GM12873 (cell line): ENCODE measurements at regions not wholly inside any gene's neighbourhood (a gene's known extent, or its start where the extent isn't known, plus 50 kb on each side); places are given as distances from the start of the nearest gene placed in this dataset.

Experiments used
- TF ChIP-seq, protein P1 (sequence below): IDR thresholded peaks from 2 replicates; pipeline ENCODE4 v1.5.1; 2012; ENCODE audit warnings: low read depth, mild to moderate bottlenecking, moderate library complexity, low read length, control low read depth; ENCODE audit not compliant: insufficient read depth; ENCODE audit errors: missing control alignments

DNA sequence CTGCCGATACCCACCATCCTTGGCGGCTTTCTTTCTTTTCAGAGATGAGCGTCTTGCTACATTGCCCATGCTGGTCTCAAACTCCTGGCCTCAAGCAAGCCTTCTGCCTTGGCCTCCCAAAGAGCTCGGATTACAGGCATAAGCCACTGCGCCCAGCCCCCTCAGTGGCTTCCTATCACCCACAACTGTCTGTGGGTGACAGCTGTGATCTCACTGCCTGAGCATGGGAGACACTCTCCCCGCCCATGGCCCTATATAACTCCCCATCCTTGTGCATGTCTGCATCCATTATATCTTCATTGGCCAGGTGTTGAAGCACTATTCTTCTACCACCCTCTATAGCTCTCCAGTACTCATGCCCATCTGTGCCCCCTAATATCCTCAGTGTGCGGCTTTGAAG, 76.2 kb downstream of the PTPRS start:
- TF ChIP-seq, protein P1, sequence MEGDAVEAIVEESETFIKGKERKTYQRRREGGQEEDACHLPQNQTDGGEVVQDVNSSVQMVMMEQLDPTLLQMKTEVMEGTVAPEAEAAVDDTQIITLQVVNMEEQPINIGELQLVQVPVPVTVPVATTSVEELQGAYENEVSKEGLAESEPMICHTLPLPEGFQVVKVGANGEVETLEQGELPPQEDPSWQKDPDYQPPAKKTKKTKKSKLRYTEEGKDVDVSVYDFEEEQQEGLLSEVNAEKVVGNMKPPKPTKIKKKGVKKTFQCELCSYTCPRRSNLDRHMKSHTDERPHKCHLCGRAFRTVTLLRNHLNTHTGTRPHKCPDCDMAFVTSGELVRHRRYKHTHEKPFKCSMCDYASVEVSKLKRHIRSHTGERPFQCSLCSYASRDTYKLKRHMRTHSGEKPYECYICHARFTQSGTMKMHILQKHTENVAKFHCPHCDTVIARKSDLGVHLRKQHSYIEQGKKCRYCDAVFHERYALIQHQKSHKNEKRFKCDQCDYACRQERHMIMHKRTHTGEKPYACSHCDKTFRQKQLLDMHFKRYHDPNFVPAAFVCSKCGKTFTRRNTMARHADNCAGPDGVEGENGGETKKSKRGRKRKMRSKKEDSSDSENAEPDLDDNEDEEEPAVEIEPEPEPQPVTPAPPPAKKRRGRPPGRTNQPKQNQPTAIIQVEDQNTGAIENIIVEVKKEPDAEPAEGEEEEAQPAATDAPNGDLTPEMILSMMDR: no peak

DNA sequence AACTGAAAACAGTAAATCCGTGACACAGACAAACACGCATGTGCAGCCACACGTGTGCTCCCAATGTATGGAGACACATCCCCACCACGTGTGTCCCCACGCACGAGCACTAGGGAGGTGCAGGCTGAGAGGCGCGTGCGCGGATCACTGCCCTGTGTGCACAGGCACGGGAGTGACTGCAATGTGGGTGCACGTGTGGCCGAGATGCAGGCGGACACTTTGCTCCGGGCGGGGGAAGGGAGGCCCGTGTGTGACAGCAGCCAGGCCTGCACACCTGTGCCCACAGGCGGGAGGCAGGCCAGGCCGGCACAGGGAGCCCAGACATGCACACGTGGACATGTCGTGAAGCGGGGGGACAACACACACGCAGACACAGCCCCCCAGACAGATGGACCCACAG, 77.0 kb downstream of the PTPRS start:
- TF ChIP-seq, protein P1: no peak

DNA sequence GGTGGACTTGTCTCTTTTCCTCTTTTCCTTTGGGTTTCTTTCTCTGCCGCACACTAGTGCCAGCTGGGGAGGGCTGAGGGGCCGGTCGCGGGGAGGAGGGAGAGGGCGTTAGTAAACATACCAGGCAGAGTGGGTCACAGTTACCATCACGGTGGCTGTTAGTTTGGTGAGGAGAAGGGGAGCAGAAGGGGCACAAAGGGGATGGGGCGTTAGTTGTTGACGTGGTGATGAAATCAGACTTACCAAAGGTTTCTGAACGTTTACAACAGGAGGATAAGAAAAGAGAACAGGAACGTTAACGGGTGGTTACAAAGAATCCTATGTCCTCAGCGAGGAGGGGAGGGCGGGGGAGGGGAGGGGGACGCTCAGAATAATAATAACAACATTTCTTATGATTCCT, 77.9 kb downstream of the PTPRS start:
- TF ChIP-seq, protein P1: no peak

DNA sequence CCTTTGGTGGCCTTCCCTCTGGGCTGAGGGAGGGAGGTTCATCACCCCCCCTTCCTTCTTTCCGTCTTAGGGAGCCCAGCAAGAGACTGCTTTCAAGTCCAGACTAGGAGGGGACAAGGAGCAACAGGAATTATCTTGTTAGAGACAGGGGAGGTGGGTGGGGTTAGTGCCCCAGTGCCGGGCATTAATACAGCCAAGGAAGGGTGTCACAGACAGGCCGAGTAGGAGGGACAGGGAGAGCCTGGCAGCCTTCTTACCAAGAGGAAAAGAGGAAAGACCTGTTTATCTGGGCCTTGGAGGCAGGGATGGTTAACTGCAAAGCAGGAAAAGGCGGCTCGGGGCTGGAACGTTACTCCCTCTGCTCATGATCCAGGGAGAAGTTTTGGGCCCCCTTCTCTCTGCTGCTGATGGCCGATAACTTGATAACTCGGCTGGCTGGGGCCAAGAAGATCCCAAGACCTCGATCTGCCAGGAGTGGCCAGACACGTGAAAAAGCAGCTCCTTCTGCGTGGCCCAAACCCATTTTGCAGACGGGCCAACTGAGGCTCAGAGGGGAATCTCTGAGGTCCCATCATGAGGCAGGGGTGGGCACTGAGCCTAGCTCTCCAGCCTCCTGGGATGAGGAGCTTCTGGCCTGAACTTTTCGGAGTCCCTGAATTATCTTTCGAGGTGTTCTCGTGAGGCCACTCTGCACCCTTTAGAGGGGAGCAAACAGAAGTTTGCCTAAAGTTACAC, 79.3 kb downstream of the PTPRS start:
- TF ChIP-seq, protein P1: no peak

DNA sequence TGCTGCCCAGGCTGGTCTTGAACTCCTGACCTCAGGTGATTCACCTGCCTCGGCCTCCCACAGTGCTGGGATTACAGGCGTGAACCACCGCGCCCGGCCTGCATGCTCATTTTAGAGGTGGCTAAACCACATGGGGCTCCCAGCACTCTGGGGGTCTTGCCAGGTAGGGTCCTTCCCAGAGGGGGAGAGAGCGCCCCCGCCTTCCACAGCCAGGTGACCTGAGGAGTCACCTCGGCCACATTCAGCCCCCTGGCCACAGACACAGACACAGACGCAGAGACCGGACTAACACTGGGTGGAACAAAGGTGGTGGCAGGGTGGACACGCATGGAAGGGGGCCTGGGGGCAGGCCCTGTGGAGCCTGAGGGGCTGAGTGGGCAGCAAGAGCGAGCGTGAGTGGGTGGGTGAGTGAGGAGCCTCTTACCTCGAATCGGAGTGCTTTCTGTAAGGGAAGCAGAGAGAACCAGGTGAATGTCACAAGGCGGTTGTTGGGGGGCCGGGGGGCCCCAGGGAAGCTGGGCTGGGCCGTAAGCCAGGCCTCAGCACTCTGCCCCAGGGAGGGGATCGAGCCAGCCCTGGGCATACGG, 80.1 kb downstream of the PTPRS start:
- TF ChIP-seq, protein P1: no peak

DNA sequence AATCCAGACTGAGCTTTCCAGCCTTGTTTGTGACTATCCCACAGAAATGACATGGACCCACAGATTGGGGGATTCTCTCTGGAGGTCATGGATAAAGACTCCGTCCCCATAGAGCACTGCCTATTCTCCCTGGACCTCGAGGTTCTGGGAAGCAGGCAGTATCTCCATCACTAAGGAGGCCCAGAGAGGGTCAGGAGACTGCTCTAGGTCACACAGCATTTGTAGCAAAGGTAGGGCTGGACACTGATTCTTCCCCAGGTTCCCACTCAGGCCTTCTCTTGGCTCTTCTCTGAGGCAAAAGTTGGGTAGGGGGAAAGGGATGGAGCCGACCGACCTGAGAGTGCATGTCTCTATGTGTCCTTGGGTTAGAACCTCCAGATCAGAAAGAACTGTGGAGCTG, 80.9 kb downstream of the PTPRS start:
- TF ChIP-seq, protein P1: no peak

DNA sequence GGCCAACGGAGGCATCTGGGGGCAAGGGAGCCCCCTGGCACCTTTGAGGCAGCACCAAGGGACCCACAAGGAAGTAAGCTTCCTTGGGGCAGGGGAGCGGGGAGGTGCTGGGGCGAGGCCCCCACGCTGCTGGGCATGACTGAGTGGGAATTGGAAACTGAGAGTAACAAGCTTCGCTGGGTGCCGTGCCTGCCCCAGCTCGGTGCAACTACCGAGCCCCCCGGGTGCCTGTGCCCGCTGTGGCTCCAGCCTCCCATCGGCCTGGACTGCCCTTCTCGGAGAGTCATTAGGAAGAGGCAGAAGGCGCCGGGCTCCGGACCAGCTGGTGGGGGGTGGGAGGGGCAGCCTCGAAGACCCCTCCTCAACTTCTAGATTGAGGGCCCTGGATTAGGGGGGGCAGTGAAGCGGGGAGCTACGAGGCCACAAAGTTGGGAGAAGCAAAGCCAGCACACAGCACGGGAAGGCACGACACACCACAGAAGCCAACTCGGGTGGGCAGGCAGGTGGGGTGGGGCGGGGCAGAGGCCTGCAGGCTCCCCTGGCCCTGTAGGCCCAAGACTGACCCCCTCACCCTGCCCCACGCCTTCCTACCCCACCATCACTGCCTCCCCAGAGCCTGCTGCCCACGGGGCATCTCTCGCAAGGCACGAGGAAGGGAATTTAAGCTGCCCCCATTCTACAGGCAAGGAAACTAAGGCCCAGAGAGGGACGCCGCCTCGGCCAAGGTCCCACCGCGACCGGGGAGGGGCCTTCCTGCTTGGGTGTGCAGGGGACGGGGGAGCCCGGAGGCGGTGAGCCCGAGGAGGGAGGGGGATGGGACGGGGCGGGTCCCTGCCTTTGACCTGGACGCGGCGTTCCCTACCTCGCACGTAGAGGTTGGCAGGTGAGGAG, 83.2 kb downstream of the PTPRS start:
- TF ChIP-seq, protein P1: no peak
